Liver (tissue), 8 donors: ENCODE measurements at regions not wholly inside any gene's neighbourhood (a gene's known extent, or its start where the extent isn't known, plus 50 kb on each side); places are given as distances from the start of the nearest gene placed in this dataset.

ENCODE experiments used
- DNase-seq: peaks from one replicate; pipeline ENCODE4 v3.0.0-alpha.2; 2017; ENCODE audit warnings: low spot score
- H3K27ac ChIP-seq, 2 donors: one replicate each; pipeline ENCODE4 v1.7.0; 2013; ENCODE audit warnings: inconsistent platforms in 2 of 2, low read length in 2 of 2, control low read depth in 1 of 2, low read depth in 1 of 2, mild to moderate bottlenecking in 1 of 2
- H3K27me3 ChIP-seq, 4 donors: one replicate each; pipeline versions ENCODE4 v1.6.1 to v1.7.0; 2013; ENCODE audit warnings: low read length in 3 of 4, inconsistent platforms in 1 of 4, mild to moderate bottlenecking in 1 of 4, moderate library complexity in 1 of 4; ENCODE audit not compliant: control insufficient read depth in 4 of 4, insufficient read depth in 4 of 4
- H3K36me3 ChIP-seq, 4 donors: one replicate each; pipeline versions ENCODE4 v1.6.1 to v1.7.0; 2013; ENCODE audit warnings: low read length in 3 of 4, mild to moderate bottlenecking in 3 of 4, low read depth in 1 of 4, moderate library complexity in 1 of 4; ENCODE audit not compliant: control insufficient read depth in 4 of 4, insufficient read depth in 3 of 4
- H3K4me1 ChIP-seq, 4 donors: one replicate each; pipeline versions ENCODE4 v1.6.1 to v1.7.0; 2013; ENCODE audit warnings: low read length in 3 of 4, mild to moderate bottlenecking in 3 of 4, moderate library complexity in 1 of 4; ENCODE audit not compliant: control insufficient read depth in 4 of 4, insufficient read depth in 4 of 4
- H3K4me3 ChIP-seq, 3 donors: one replicate each; pipeline versions ENCODE4 v1.6.1 to v1.7.0; 2013; ENCODE audit warnings: low read length in 3 of 3, control low read depth in 1 of 3, low read depth in 1 of 3, mild to moderate bottlenecking in 1 of 3
- H3K9ac ChIP-seq, 2 donors: one replicate each; pipeline ENCODE4 v1.7.0; 2013; ENCODE audit warnings: low read length in 2 of 2, mild to moderate bottlenecking in 2 of 2, moderate library complexity in 2 of 2, control low read depth in 1 of 2, low read depth in 1 of 2
- H3K9me3 ChIP-seq, 4 donors: one replicate each; pipeline versions ENCODE4 v1.6.1 to v1.7.0; 2013; ENCODE audit warnings: low read length in 3 of 4; ENCODE audit not compliant: control insufficient read depth in 4 of 4
- EGR1 ChIP-seq, 2 donors: IDR thresholded peaks; 2 replicates each; pipeline ENCODE4 v1.6.1; 2016 to 2018; ENCODE audit warnings: antibody characterized with exemption in 2 of 2, low read depth in 2 of 2
- HNF4A ChIP-seq, 2 donors: conservative IDR thresholded peaks; 2 replicates each; pipeline ENCODE4 v1.6.1; 2016; ENCODE audit warnings: antibody characterized with exemption in 2 of 2, mild to moderate bottlenecking in 2 of 2
- HNF4G ChIP-seq: IDR thresholded peaks from 2 replicates; pipeline ENCODE4 v1.6.1; 2016; ENCODE audit warnings: antibody characterized with exemption
- JUND ChIP-seq, 2 donors: IDR thresholded peaks; 2 replicates each; pipeline ENCODE4 v1.6.1; 2016; ENCODE audit warnings: antibody characterized with exemption in 2 of 2
- NR2F2 ChIP-seq: IDR thresholded peaks from 2 replicates; pipeline ENCODE4 v1.6.1; 2016; ENCODE audit warnings: antibody characterized with exemption
- RAD21 ChIP-seq, 2 donors: IDR thresholded peaks; 2 replicates each; pipeline ENCODE4 v1.6.1; 2016; ENCODE audit warnings: antibody characterized with exemption in 2 of 2, mild to moderate bottlenecking in 2 of 2
- RXRA ChIP-seq, 2 donors: IDR thresholded peaks; 2 replicates each; pipeline ENCODE4 v1.6.1; 2017 to 2018; ENCODE audit warnings: antibody characterized with exemption in 2 of 2, mild to moderate bottlenecking in 1 of 2
- SP1 ChIP-seq: IDR thresholded peaks from 2 replicates; pipeline ENCODE4 v1.6.1; 2018; ENCODE audit warnings: antibody characterized with exemption, mild to moderate bottlenecking
- YY1 ChIP-seq: IDR thresholded peaks from 2 replicates; pipeline ENCODE4 v1.6.1; 2016; ENCODE audit warnings: antibody characterized with exemption, mild to moderate bottlenecking
- WGBS: extraction: QIAGEN DNeasy Blood & Tissue Kit; methylation state at CpG from one replicate; pipeline ENCODE4 v1.1.7; 2013; 5-methylcytosine and 5-hydroxymethylcytosine counted together
- TF ChIP-seq, protein P1 (sequence below): fragments of 150-350 bp; IDR thresholded peaks from 2 replicates; pipeline ENCODE4 v1.5.1; 2017; ENCODE audit warnings: improper control_type of control experiment, low read depth, low read length; ENCODE audit not compliant: missing input control
- TF ChIP-seq, protein P2 (sequence below): IDR thresholded peaks from 2 replicates; pipeline ENCODE4 v1.6.1; 2016; ENCODE audit warnings: antibody characterized with exemption
- TF ChIP-seq, protein P3 (sequence below): IDR thresholded peaks from 2 replicates; pipeline ENCODE4 v1.6.1; 2016; ENCODE audit warnings: antibody characterized with exemption
- donor health status: healthy.
- donor health status: healthy.
- donor health status: healthy.
- donor health status: healthy.
- donor health status: healthy.

DNA sequence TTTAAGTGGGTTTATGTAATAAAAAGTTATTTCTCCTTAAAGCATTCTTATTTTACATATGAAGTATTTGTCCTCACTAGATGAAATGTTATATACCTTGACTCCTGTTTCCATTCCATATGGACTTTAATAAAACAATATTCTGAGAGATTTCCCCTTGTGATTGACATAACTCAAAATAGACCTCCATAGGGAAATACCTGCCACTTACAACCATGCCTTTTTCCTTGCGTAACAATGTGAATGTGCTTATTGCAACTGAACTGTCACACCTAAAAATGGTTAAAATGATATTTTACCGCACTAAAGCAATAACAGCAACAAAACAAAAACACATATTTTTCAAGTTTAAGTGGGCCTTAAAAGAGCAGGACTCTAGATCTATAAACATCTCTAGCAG lies 70.3 kb upstream of the TGIF1 start:
- H3K36me3 ChIP-seq: no peaks in the 10 kb centered on the region
- no peak overlapping the region for H3K9ac ChIP-seq
- no peak overlapping the region for H3K4me3 ChIP-seq
- no peak for DNase-seq
- no peak for TF ChIP-seq YY1
- TF ChIP-seq SP1: no peak
- H3K27me3 ChIP-seq: no peaks in the 10 kb centered on the region
- H3K9me3 ChIP-seq: no peaks in the 10 kb centered on the region
- H3K4me1 ChIP-seq: peaks cover 0 to 4% (median 0%) of the 10 kb centered on the region in 4 donors
- no peak overlapping the region for H3K27ac ChIP-seq
- WGBS: 94% methylated on average over 2 of the region's 2 CpGs

DNA sequence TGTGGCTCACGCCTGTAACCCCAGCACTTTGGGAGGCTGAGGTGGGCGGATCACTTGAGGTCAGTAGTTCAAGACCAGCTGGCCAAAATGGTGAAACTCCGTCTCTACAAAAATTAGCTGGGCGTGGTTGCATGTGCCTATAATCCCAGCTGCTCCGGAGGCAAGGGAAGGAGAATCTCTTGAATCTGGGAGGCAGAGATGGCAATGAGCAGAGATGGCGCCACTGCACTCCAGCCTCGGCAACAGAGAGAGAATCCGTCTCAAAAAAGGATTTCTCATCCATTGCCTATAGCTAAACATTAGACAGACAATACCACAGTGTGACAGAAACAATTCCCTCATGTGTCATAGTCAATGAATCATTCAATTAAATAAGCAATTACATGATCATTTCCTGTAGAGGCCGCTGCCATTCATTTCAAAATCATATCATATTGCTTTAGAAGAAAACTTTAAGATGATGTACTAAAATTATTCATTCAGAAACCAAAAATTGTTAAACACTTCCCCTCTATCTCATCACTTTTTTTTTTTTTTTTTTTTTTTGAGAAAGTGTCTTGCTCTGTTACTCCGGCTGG lies 69.5 kb upstream of the TGIF1 start:
- no peaks in the 10 kb centered on the region for H3K9me3 ChIP-seq
- no peak for DNase-seq
- TF ChIP-seq HNF4A (conservative IDR thresholded peaks at IDR 0.05): no peak
- TF ChIP-seq, protein P1, sequence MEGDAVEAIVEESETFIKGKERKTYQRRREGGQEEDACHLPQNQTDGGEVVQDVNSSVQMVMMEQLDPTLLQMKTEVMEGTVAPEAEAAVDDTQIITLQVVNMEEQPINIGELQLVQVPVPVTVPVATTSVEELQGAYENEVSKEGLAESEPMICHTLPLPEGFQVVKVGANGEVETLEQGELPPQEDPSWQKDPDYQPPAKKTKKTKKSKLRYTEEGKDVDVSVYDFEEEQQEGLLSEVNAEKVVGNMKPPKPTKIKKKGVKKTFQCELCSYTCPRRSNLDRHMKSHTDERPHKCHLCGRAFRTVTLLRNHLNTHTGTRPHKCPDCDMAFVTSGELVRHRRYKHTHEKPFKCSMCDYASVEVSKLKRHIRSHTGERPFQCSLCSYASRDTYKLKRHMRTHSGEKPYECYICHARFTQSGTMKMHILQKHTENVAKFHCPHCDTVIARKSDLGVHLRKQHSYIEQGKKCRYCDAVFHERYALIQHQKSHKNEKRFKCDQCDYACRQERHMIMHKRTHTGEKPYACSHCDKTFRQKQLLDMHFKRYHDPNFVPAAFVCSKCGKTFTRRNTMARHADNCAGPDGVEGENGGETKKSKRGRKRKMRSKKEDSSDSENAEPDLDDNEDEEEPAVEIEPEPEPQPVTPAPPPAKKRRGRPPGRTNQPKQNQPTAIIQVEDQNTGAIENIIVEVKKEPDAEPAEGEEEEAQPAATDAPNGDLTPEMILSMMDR: no peak
- TF ChIP-seq, protein P2, sequence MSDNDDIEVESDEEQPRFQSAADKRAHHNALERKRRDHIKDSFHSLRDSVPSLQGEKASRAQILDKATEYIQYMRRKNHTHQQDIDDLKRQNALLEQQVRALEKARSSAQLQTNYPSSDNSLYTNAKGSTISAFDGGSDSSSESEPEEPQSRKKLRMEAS: no peak
- WGBS: 78% methylated on average over 10 of the region's 10 CpGs
- H3K36me3 ChIP-seq: no peaks in the 10 kb centered on the region
- H3K9ac ChIP-seq: no peak overlapping the region
- no peaks in the 10 kb centered on the region for H3K27me3 ChIP-seq
- no peak overlapping the region for H3K27ac ChIP-seq
- H3K4me3 ChIP-seq: no peak overlapping the region
- H3K4me1 ChIP-seq: peaks cover 0 to 9% (median 0%) of the 10 kb centered on the region in 4 donors

DNA sequence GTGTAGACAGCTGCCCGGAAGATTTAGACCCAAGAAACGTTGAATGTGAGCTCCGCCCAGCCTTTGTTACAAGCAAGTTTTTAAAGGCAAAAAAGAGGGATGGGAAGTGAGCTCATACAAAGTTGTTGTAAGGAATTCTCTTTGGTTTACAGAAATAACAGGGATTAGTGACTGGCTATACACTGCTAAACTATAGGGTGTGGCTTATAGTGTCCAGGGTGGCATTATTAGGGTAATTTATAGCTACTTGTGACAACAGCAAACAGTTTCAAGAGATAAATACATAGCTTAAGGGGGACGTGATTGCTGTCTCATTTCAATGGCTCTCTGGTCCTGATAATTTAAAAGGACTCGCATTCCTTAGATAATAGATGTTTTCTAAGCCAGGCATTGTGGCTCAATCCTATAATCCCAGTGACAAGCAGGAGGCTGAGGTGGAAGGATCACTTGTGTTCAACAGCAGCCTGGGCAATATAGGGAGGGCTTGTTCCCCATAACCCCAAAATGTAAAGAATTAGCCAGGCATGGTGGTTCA lies 66.5 kb upstream of the TGIF1 start:
- H3K27me3 ChIP-seq: no peaks in the 10 kb centered on the region
- no peak for DNase-seq
- H3K9me3 ChIP-seq: no peaks in the 10 kb centered on the region
- H3K4me1 ChIP-seq: peaks cover 0 to 9% (median 0%) of the 10 kb centered on the region in 4 donors
- H3K36me3 ChIP-seq: no peaks in the 10 kb centered on the region
- H3K27ac ChIP-seq: no peak overlapping the region
- H3K4me3 ChIP-seq: no peak overlapping the region
- TF ChIP-seq HNF4G: no peak
- TF ChIP-seq RXRA (IDR thresholded peaks at IDR 0.05): no peak
- TF ChIP-seq EGR1 (IDR thresholded peaks at IDR 0.05; ENCODE audit: low read depth in 2 of 2): no peak
- TF ChIP-seq RAD21 (IDR thresholded peaks at IDR 0.05): no peak
- WGBS: 79% methylated on average over 5 of the region's 5 CpGs
- no peak overlapping the region for H3K9ac ChIP-seq

DNA sequence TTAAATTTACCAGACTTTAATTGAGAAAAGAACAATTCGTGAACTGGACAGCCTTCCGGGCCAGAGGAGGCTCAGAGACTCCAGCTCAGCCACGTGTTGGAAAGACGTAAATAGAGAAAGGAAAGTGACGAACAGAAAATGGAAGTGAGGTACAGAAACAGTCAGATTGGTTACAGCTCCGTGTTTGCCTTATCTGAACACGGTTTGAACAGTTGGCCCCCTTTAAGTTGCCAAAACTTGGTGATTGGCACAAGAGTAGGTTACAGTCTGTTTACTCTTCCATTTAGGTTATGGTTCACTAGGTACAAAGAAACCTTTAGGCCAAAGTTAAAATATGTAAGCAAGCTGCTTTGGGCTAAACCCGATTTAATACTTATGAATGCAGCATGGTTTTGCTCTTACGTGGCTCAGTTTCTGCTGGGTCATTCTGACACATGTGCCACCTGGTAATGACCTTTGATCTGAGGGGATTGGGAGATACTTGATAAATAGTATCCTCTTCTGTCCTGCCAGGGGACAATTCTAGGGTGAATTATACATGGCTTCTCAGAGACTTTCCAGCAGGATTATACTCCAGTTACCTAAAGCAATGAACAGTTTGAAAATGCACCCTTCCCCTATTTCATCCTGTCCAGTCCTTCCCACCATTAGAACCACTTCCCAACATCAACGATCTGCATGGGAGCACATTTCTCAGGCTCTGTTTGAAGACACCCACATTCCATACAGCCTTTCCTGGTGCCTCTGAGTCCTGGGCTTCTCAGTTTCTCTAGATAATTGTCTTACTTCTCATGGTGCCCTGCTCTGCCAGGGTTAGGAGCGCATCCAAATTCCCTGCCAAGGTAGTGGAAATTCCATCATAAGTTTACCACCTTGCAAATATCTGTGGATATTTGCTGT lies 65.1 kb upstream of the TGIF1 start:
- no peaks in the 10 kb centered on the region for H3K27me3 ChIP-seq
- no peak for DNase-seq
- H3K27ac ChIP-seq: peak overlapping the region; percentile 25 to 66
- H3K4me1 ChIP-seq: peaks cover 0 to 9% (median 0%) of the 10 kb centered on the region in 4 donors
- H3K9ac ChIP-seq: no peak overlapping the region
- WGBS: 50% methylated on average over 11 of the region's 11 CpGs
- H3K36me3 ChIP-seq: no peaks in the 10 kb centered on the region
- peak overlapping the region in 1 of 3 donors; percentile 3 for H3K4me3 ChIP-seq
- peaks cover 0 to 5% (median 0%) of the 10 kb centered on the region in 4 donors for H3K9me3 ChIP-seq
- TF ChIP-seq, protein P1: no peak
- TF ChIP-seq, protein P3, sequence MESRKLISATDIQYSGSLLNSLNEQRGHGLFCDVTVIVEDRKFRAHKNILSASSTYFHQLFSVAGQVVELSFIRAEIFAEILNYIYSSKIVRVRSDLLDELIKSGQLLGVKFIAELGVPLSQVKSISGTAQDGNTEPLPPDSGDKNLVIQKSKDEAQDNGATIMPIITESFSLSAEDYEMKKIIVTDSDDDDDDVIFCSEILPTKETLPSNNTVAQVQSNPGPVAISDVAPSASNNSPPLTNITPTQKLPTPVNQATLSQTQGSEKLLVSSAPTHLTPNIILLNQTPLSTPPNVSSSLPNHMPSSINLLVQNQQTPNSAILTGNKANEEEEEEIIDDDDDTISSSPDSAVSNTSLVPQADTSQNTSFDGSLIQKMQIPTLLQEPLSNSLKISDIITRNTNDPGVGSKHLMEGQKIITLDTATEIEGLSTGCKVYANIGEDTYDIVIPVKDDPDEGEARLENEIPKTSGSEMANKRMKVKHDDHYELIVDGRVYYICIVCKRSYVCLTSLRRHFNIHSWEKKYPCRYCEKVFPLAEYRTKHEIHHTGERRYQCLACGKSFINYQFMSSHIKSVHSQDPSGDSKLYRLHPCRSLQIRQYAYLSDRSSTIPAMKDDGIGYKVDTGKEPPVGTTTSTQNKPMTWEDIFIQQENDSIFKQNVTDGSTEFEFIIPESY: no peak
- TF ChIP-seq RXRA (IDR thresholded peaks at IDR 0.05) (peak; percentile 27 to 82), SP1 (peak; percentile 66), RAD21 (IDR thresholded peaks at IDR 0.05) (no peak), EGR1 (IDR thresholded peaks at IDR 0.05; ENCODE audit: low read depth in 2 of 2) (peak in 1 of 2 donors; percentile 36), NR2F2 (no peak), YY1 (peak; percentile 58), HNF4A (conservative IDR thresholded peaks at IDR 0.05) (peak; percentile 52 to 80), JUND (IDR thresholded peaks at IDR 0.05) (peak in 1 of 2 donors; percentile 50)
